Mesenchymal stem cell (in vitro differentiated cells and primary cell): ENCODE measurements at regions not wholly inside any gene's neighbourhood (a gene's known extent, or its start where the extent isn't known, plus 50 kb on each side); places are given as distances from the start of the nearest gene placed in this dataset.

Experiments used
- DNase-seq: peaks from one replicate; pipeline ENCODE4 v3.0.0-alpha.2; 2013
- H2AFZ ChIP-seq: one replicate; pipeline ENCODE4 v1.6.1; 2013; ENCODE audit warnings: low read depth, mild to moderate bottlenecking, control low read depth, inconsistent platforms, low read length, moderate library complexity
- H2AK5ac ChIP-seq: 2 replicates; pipeline ENCODE4 v1.6.1; 2013; ENCODE audit warnings: low read length, moderate library complexity, mild to moderate bottlenecking, inconsistent platforms; ENCODE audit not compliant: severe bottlenecking
- H2BK120ac ChIP-seq: one replicate; pipeline ENCODE4 v1.6.1; 2013; ENCODE audit warnings: low read depth, mild to moderate bottlenecking, inconsistent platforms, low read length, moderate library complexity
- H2BK12ac ChIP-seq, 2 experiments: one replicate each; pipeline ENCODE4 v1.6.1; 2013; ENCODE audit warnings: inconsistent platforms in 2 of 2, low read length in 2 of 2, mild to moderate bottlenecking in 2 of 2, moderate library complexity in 2 of 2, control low read depth in 1 of 2
- H2BK15ac ChIP-seq: one replicate; pipeline ENCODE4 v1.6.1; 2013; ENCODE audit warnings: mild to moderate bottlenecking, low read depth, inconsistent platforms; ENCODE audit not compliant: poor library complexity, severe bottlenecking
- H2BK5ac ChIP-seq: 2 replicates; pipeline ENCODE4 v1.6.1; 2013; ENCODE audit warnings: low read depth, mild to moderate bottlenecking, low read length, control low read depth, inconsistent platforms; ENCODE audit not compliant: poor library complexity, severe bottlenecking
- H3K14ac ChIP-seq, 2 experiments: one replicate each; pipeline ENCODE4 v1.6.1; 2013; ENCODE audit warnings: inconsistent platforms in 2 of 2, low read length in 2 of 2, control low read depth in 1 of 2, mild to moderate bottlenecking in 1 of 2, moderate library complexity in 1 of 2
- H3K18ac ChIP-seq, 2 experiments: one replicate each; pipeline ENCODE4 v1.6.1; 2013; ENCODE audit warnings: inconsistent platforms in 2 of 2, low read length in 2 of 2, control low read depth in 1 of 2, low read depth in 1 of 2, mild to moderate bottlenecking in 1 of 2
- H3K23ac ChIP-seq, 2 experiments: one replicate each; pipeline ENCODE4 v1.6.1; 2013; ENCODE audit warnings: inconsistent platforms in 2 of 2, low read length in 2 of 2, mild to moderate bottlenecking in 2 of 2, moderate library complexity in 2 of 2, control low read depth in 1 of 2
- H3K27ac ChIP-seq: 2 replicates; pipeline ENCODE4 v1.5.1; 2013; ENCODE audit warnings: mild to moderate bottlenecking, moderate library complexity, low read length, control low read depth, inconsistent platforms; ENCODE audit not compliant: poor library complexity, severe bottlenecking
- H3K27me3 ChIP-seq, 2 experiments: 2 replicates each; pipeline versions ENCODE4 v1.6.1 to v1.7.0; 2013; ENCODE audit warnings: low read length in 2 of 2, mild to moderate bottlenecking in 2 of 2, moderate library complexity in 2 of 2, control low read depth in 1 of 2, inconsistent platforms in 1 of 2; ENCODE audit not compliant: control insufficient read depth in 1 of 2, insufficient read depth in 1 of 2
- H3K36me3 ChIP-seq, 2 experiments: 2 replicates each; pipeline versions ENCODE4 v1.6.1 to v1.7.0; 2013; ENCODE audit warnings: low read length in 2 of 2, control low read depth in 1 of 2, inconsistent platforms in 1 of 2, low read depth in 1 of 2, mild to moderate bottlenecking in 1 of 2; ENCODE audit not compliant: insufficient read depth in 2 of 2, control insufficient read depth in 1 of 2
- H3K4ac ChIP-seq, 2 experiments: one replicate each; pipeline ENCODE4 v1.6.1; 2013; ENCODE audit warnings: inconsistent platforms in 2 of 2, low read length in 2 of 2, mild to moderate bottlenecking in 2 of 2, moderate library complexity in 2 of 2, control low read depth in 1 of 2, low read depth in 1 of 2
- H3K4me1 ChIP-seq: 2 replicates; pipeline ENCODE4 v1.6.1; 2013; ENCODE audit warnings: low read depth, low read length, control low read depth; ENCODE audit not compliant: control insufficient read depth, insufficient read depth
- H3K4me2 ChIP-seq: 2 replicates; pipeline ENCODE4 v1.6.1; 2013; ENCODE audit warnings: low read length, mild to moderate bottlenecking, inconsistent platforms; ENCODE audit not compliant: poor library complexity, severe bottlenecking
- H3K4me3 ChIP-seq, 2 experiments: 2 replicates each; pipeline versions ENCODE4 v1.5.1 to v1.7.0; 2013; ENCODE audit warnings: low read length in 2 of 2, mild to moderate bottlenecking in 2 of 2, control low read depth in 1 of 2, low read depth in 1 of 2; ENCODE audit not compliant: insufficient read depth in 1 of 2
- H3K79me1 ChIP-seq: replicated peaks from 2 replicates; pipeline ENCODE4 v1.6.1; 2013; ENCODE audit warnings: mild to moderate bottlenecking, control low read depth, low read length, inconsistent platforms; ENCODE audit not compliant: poor library complexity, severe bottlenecking
- H3K9ac ChIP-seq: 2 replicates; pipeline ENCODE4 v1.7.0; 2013; ENCODE audit warnings: mild to moderate bottlenecking, low read length, moderate library complexity
- H3K9me3 ChIP-seq: 2 replicates; pipeline ENCODE4 v1.7.0; 2013; ENCODE audit warnings: mild to moderate bottlenecking, low read length; ENCODE audit not compliant: control insufficient read depth
- H4K8ac ChIP-seq: one replicate; pipeline ENCODE4 v1.6.1; 2013; ENCODE audit warnings: inconsistent platforms, mild to moderate bottlenecking, low read length, moderate library complexity
- H4K91ac ChIP-seq: one replicate; pipeline ENCODE4 v1.6.1; 2013; ENCODE audit warnings: mild to moderate bottlenecking, low read length, inconsistent platforms
- WGBS: methylation state at CpG from one replicate; pipeline ENCODE4 v1.1.7; 2013; ENCODE audit warnings: mixed read lengths; 5-methylcytosine and 5-hydroxymethylcytosine counted together

- H2AK5ac ChIP-seq, result no peak overlapping the region
- H2BK12ac ChIP-seq, result peak overlapping the region; percentile 24 to 61
- no peaks in the 10 kb centered on the region for H3K9me3 ChIP-seq
- no peak overlapping the region for H3K4me2 ChIP-seq
- H3K4me3 ChIP-seq, result peak overlapping the region in 1 of 2 experiments; percentile 2
- no peak overlapping the region for H2AFZ ChIP-seq
- WGBS, result 58% methylated on average over 6 of the region's 6 CpGs
- no peak overlapping the region for H3K4ac ChIP-seq
- H2BK15ac ChIP-seq, result no peak overlapping the region
- no peak overlapping the region for H3K23ac ChIP-seq
- peak overlapping the region; percentile 20 for H3K27ac ChIP-seq
- H3K14ac ChIP-seq, result no peak overlapping the region
- H2BK120ac ChIP-seq, result peak overlapping the region; percentile 80
- peak overlapping the region; percentile 62 for H3K9ac ChIP-seq
- DNase-seq, result peak; percentile 54
- no peak overlapping the region for H4K8ac ChIP-seq
- H2BK5ac ChIP-seq, result no peak overlapping the region
- H3K18ac ChIP-seq, result peak overlapping the region; percentile 9 to 55
- H4K91ac ChIP-seq, result peak overlapping the region; percentile 67
- no peaks in the 10 kb centered on the region for H3K27me3 ChIP-seq
- no peaks in the 10 kb centered on the region for H3K79me1 ChIP-seq
- peaks cover 18% of the 10 kb centered on the region for H3K4me1 ChIP-seq
- no peaks in the 10 kb centered on the region for H3K36me3 ChIP-seq
These were observed 569.3 kb downstream of the TNS1 start for GRCh38 chr2:217433522-217433921.

- Histone ChIP-seq H3K14ac (peak overlapping the region in 1 of 2 experiments; percentile 23), H3K4me3 (no peak overlapping the region), H3K27ac (no peak overlapping the region), H3K79me1 (no peaks in the 10 kb centered on the region), H3K23ac (peak overlapping the region in 1 of 2 experiments; percentile 20), H2AK5ac (peak overlapping the region; percentile 16), H3K9me3 (no peaks in the 10 kb centered on the region), H3K9ac (no peak overlapping the region), H2BK5ac (no peak overlapping the region), H2BK15ac (no peak overlapping the region), H3K27me3 (no peaks in the 10 kb centered on the region), H3K36me3 (no peaks in the 10 kb centered on the region), H3K4me2 (no peak overlapping the region), H3K4ac (peak overlapping the region; percentile 15 to 56), H2AFZ (no peak overlapping the region), H2BK12ac (peak overlapping the region; percentile 60 to 88), H4K91ac (peak overlapping the region; percentile 77), H4K8ac (peak overlapping the region; percentile 52), H3K4me1 (peaks cover 15% of the 10 kb centered on the region), H3K18ac (peak overlapping the region; percentile 65 to 81), H2BK120ac (peak overlapping the region; percentile 71)
- peak; percentile 22 for DNase-seq
- WGBS, result 83% methylated on average over 7 of the region's 7 CpGs
These were observed 571.1 kb downstream of the TNS1 start for GRCh38 chr2:217431577-217432269.

DNA sequence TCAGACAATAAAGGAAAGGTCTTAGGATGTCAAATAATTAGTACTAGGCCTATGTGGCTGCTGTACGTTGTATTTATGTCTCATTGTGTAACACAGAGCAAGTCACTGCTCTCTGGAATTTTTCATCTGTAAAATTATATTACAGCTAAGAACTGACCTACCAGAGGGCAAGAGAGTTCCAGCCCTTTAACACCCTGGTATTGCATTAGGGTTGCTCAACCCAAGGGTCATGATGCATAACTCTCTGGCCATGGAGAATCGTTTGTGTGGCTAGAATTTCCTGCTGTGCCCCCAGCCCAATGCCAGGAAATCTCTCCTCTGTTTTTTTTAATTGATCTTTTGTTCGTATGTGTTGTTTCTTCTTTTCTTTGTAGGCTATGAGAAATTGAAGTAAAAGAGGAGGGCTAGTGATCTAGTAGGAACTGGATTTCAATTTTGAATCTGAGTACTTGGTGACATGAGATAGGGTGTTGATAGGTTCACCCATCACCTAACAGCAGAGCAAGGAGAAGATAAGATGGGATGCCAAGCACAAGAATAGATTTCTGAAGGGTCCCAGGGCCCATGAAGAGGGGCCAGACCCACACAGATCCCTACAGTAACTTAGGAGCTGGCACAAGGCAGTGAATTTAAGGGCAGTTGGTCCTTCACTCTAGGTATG is 571.2 kb upstream of the TNP1 start:
- H3K27ac ChIP-seq, result no peak overlapping the region
- no peak overlapping the region for H3K9ac ChIP-seq
- no peak overlapping the region for H3K23ac ChIP-seq
- no peaks in the 10 kb centered on the region for H3K9me3 ChIP-seq
- H3K36me3 ChIP-seq, result no peaks in the 10 kb centered on the region
- no peak overlapping the region for H3K4me3 ChIP-seq
- peak overlapping the region; percentile 52 for H4K8ac ChIP-seq
- peak overlapping the region; percentile 77 for H4K91ac ChIP-seq
- peaks cover 12% of the 10 kb centered on the region for H3K4me1 ChIP-seq
- H2BK15ac ChIP-seq, result no peak overlapping the region
- H2BK12ac ChIP-seq, result peak overlapping the region; percentile 60 to 88
- no peak overlapping the region for H2AK5ac ChIP-seq
- H2AFZ ChIP-seq, result no peak overlapping the region
- H3K79me1 ChIP-seq, result no peaks in the 10 kb centered on the region
- peak; percentile 57 for DNase-seq
- peak overlapping the region; percentile 65 to 81 for H3K18ac ChIP-seq
- H2BK120ac ChIP-seq, result peak overlapping the region; percentile 71
- 72% methylated on average over 2 of the region's 3 CpGs for WGBS
- H3K4ac ChIP-seq, result peak overlapping the region in 1 of 2 experiments; percentile 56
- no peak overlapping the region for H3K4me2 ChIP-seq
- no peak overlapping the region for H3K14ac ChIP-seq
- H2BK5ac ChIP-seq, result no peak overlapping the region
- H3K27me3 ChIP-seq, result no peaks in the 10 kb centered on the region

DNA sequence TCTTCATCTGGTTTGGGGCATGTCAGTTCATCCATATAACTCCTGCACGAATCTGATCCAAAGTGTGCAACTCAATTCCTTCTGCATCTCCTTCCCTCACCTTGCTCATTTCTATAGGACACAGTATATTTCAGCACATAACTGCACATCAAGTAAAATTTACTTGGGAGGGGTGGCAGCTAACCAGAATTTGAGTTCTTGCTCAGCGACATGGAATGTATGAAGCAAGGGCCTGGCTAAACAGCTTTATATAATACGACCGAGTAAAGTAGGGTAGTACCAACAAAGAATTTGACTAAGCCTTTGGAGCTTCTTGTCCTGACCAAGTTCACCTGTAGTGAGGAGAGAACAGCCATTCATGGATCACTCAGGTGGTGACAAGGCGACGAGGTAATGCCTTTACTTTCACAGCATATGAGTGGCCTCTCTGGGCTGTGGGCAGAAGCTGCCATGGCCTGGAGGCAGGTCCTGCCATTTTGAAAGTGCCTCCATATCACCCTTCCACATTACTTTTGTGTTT is 570.2 kb upstream of the TNP1 start:
- H3K4me1 ChIP-seq, result peaks cover 11% of the 10 kb centered on the region
- H3K27ac ChIP-seq, result no peak overlapping the region
- H3K9ac ChIP-seq, result no peak overlapping the region
- peaks cover 6% of the 10 kb centered on the region for H3K9me3 ChIP-seq
- no peak overlapping the region for H3K4me2 ChIP-seq
- peak overlapping the region in 1 of 2 experiments; percentile 96 for H2BK12ac ChIP-seq
- no peak overlapping the region for H2AFZ ChIP-seq
- H3K4me3 ChIP-seq, result no peak overlapping the region
- H3K79me1 ChIP-seq, result no peaks in the 10 kb centered on the region
- no peaks in the 10 kb centered on the region for H3K36me3 ChIP-seq
- H4K8ac ChIP-seq, result no peak overlapping the region
- H3K18ac ChIP-seq, result peak overlapping the region in 1 of 2 experiments; percentile 37
- H3K14ac ChIP-seq, result no peak overlapping the region
- H2AK5ac ChIP-seq, result peak overlapping the region; percentile 65
- no peaks in the 10 kb centered on the region for H3K27me3 ChIP-seq
- WGBS, result 83% methylated on average over 4 of the region's 6 CpGs
- peak overlapping the region in 1 of 2 experiments; percentile 40 for H3K4ac ChIP-seq
- no peak overlapping the region for H4K91ac ChIP-seq
- H2BK15ac ChIP-seq, result no peak overlapping the region
- no peak for DNase-seq
- no peak overlapping the region for H3K23ac ChIP-seq
- no peak overlapping the region for H2BK120ac ChIP-seq
- no peak overlapping the region for H2BK5ac ChIP-seq
